Epithelial cell of esophagus (primary cell): ENCODE measurements at regions not wholly inside any gene's neighbourhood (a gene's known extent, or its start where the extent isn't known, plus 50 kb on each side); places are given as distances from the start of the nearest gene placed in this dataset.
A peak's percentile ranks its signal among the peaks of the same experiment; 100 is the strongest.

Experiments
- DNase-seq: peaks from one replicate; pipeline ENCODE4 v3.0.0; 2010; ENCODE audit warnings: low read depth
- H3K4me3 ChIP-seq: 2 replicates; pipeline ENCODE4 v1.5.1; 2011; ENCODE audit warnings: mild to moderate bottlenecking, low read length, control low read depth
- CTCF ChIP-seq: IDR thresholded peaks from 2 replicates; pipeline ENCODE4 v1.5.1; 2011; ENCODE audit warnings: low read depth, mild to moderate bottlenecking, low read length, control low read depth, inconsistent platforms; ENCODE audit not compliant: insufficient read depth; ENCODE audit errors: missing control alignments

GRCh38 chr15:80323285-80323684, 71.3 kb upstream of the CTXND1 start:
- no peak for DNase-seq
- H3K4me3 ChIP-seq, result no peak overlapping the region
- peak; percentile 12 for TF ChIP-seq CTCF

DNA sequence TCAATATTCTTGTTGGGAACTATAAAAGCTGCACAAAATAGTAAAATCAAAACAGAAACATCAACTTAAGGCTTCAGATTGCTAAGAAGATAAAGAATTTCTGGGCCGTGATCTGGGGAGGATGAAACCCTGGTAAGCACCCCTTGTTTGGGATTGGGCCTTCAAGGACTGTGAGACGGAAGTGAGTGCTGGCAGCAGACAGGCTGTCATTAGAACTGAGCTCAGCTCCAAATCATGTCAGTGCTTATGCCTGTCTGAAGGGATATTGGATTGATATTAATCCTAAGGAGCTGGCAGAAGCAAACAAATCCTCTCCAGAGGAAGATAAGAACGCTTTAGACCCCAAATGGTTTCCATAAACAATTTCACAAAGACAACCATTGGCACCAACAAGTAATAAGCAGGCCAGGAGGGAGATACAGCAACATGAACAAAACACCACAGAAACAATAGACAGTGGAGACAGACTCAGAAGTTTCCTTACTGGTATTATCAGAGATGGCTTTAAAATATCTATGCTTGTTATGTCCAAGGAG, 72.6 kb upstream of the CTXND1 start:
- no peak for DNase-seq
- TF ChIP-seq CTCF, result no peak
- no peak overlapping the region for H3K4me3 ChIP-seq

GRCh38 chr15:80325206-80325605, 73.2 kb upstream of the CTXND1 start:
- TF ChIP-seq CTCF, result no peak
- H3K4me3 ChIP-seq, result no peak overlapping the region
- DNase-seq, result no peak

DNA sequence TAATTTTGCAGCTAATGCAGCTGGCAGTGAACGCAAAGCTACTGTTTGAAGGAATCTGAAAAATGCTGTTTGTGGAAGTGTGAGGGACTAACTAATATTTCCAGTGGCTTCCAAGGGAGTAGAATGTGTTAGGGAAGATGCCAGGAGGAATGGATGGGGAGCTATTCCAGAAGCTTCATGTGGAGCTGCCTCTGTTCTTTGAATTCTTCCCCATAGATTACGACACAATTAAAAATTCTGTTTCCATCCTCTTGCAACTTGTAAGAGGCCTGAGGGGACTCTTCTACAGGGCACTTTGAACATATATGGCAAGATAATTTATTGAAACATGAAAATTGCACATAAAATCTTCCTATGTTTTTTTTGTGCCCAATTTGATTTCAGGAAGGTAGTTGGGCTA, 74.3 kb upstream of the CTXND1 start:
- H3K4me3 ChIP-seq, result no peak overlapping the region
- no peak for TF ChIP-seq CTCF
- DNase-seq, result no peak

GRCh38 chr15:80328496-80328895, 75.7 kb upstream of the ARNT2 start:
- TF ChIP-seq CTCF, result no peak
- DNase-seq, result no peak
- H3K4me3 ChIP-seq, result no peak overlapping the region

DNA sequence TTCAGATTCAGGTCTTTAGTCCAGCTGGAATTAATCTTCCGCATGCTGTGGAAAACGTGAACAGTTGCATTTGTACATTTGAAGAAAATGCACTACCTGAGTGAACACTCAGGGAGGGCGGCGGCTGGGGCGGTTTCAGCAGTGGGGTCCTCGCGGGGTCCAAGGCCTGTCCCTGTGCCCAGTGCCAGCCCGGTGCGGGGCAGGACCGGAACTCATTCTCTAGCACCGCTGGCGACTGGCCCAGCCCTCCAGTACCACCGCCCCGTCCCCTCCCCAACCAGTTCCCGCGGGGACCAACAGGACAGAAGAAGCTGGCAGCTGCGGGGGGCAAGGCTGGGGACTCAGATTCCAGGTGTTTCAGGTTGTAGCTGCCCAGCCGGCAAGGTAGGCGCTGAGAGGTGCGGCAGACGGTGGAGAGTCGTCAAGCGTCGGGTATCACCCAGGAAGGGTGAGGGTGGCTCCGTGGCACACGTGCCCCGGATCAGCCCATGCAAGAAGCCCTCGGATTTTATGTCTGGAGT, 72.2 kb upstream of the ARNT2 start:
- no peak overlapping the region for H3K4me3 ChIP-seq

More for the DNA sequence above, 72.2 kb upstream of the ARNT2 start:
- no peak for TF ChIP-seq CTCF
- DNase-seq, result no peak
